GM13977 (cell line): ENCODE measurements at regions not wholly inside any gene's neighbourhood (a gene's known extent, or its start where the extent isn't known, plus 50 kb on each side); places are given as distances from the start of the nearest gene placed in this dataset.
"Not testable (repeated sequence)": the region's sequence is repeated elsewhere in the genome, so short reads cannot be mapped to it uniquely, and the experiment has no call there.

Experiments
- DNase-seq: peaks from one replicate; pipeline ENCODE4 v3.0.0; 2012; ENCODE audit warnings: low spot score
- CTCF ChIP-seq: IDR thresholded peaks from 2 replicates; pipeline ENCODE4 v1.5.1; 2012; ENCODE audit warnings: mild to moderate bottlenecking, control low read depth; ENCODE audit not compliant: insufficient read depth; ENCODE audit errors: extremely low read depth, missing control alignments
- in situ Hi-C: fragments of 300-500 bp; cut with MboI; formaldehyde crosslinking; loops from one replicate; pipeline ENCODE4 v1.12.0; 2022; ENCODE audit warnings: low sequenced_read_pairs, low pct_unique_long_range_greater_than_20kb, mixed read lengths, inconsistent platforms; ENCODE audit not compliant: unreplicated experiment

GRCh38 chr6:168179133-168179532 lies 100.1 kb upstream of the FRMD1 start:
- TF ChIP-seq CTCF, result no peak
- in situ Hi-C loops, result no loop called here
- DNase-seq, result no peak

GRCh38 chr6:168177103-168177891 lies 98.3 kb upstream of the FRMD1 start:
- no peak for DNase-seq
- no peak for TF ChIP-seq CTCF
- in situ Hi-C loops, result no loop called here

GRCh38 chr6:168171673-168172353 lies 92.8 kb upstream of the FRMD1 start:
- no peak for DNase-seq
- in situ Hi-C loops, result no loop called here
- no peak for TF ChIP-seq CTCF

GRCh38 chr6:168170841-168171601 lies 92.0 kb upstream of the FRMD1 start:
- no peak for DNase-seq
- no peak for TF ChIP-seq CTCF
- in situ Hi-C loops, result no loop called here

- in situ Hi-C loops, result no loop called here
- TF ChIP-seq CTCF, result no peak
- no peak for DNase-seq
Measured at GRCh38 chr6:168169624-168170023, 90.6 kb upstream of the FRMD1 start.

- DNase-seq, in situ Hi-C loops: not testable (repeated sequence)
Measured at GRCh38 chr6:168168936-168169335, 89.9 kb upstream of the FRMD1 start.

- DNase-seq, in situ Hi-C loops: not testable (repeated sequence)
Measured at GRCh38 chr6:168168330-168168729, 89.3 kb upstream of the FRMD1 start.
